ENCODE measurements at regions not wholly inside any gene's neighbourhood (a gene's known extent, or its start where the extent isn't known, plus 50 kb on each side); places are given as distances from the start of the nearest gene placed in this dataset.
"Not testable (repeated sequence)": the region's sequence is repeated elsewhere in the genome, so short reads cannot be mapped to it uniquely, and the experiment has no call there.

DNA sequence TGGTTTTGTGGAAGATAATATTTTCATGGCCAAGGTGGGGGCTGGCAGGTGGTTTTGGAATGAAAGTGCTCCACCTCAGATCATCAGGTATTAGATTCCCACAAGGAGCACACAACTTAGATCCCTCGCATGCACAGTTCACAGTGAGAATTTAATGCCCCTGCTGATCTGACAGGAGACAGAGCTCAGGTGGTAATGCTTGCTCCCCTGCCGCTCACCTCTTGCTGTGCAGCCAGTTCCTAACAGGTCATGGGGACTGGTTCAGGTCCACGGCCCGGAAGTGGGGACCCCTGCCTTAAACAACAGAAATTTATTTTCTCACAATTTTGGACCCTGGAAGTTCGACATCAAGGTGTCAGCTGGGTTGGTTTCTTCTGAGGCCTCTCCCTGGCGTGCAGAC, 668.7 kb upstream of the ZNF608 start:
- no peak for DNase-seq (ENCODE audit: low spot score)

DNA sequence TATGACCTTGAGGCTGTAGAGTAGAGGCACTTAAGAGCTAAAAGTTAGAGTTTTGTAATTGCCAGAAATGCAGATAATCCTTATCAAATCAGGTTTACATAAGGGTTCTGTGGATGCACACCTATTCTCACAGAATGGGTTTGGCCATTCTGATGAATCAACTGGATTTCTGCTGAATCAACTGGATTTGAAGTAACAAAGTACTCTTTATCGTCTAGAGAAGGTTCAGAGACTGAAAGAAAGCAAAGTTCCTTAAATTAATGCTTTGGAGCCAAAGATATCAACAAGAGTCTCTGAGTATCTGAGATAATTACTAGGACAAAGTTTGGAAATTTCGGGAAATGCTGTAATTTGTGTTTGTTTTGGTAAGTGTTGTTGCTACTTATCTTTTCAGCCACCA, 669.6 kb upstream of the ZNF608 start:
- no peak for DNase-seq (ENCODE audit: low spot score)

DNA sequence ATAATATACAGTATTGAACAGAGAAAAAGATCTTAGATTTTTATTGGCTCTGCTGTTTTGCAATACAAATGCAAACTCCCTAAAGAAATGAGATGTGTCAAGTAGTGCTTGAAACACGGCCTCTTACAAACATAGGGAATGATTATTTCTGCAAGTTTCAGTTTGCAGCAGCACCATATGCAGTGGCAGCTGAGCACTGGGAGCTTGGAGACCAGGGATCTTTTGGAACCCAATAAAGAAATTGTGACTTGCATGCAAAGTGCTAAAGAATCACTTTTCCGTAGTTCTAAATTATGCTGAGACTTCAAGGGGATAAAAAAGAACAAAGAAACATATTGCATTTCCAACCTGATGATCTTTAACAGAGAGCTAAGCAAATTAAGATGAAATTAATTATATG, 674.6 kb upstream of the ZNF608 start:
- DNase-seq (ENCODE audit: low spot score) = no peak

DNA sequence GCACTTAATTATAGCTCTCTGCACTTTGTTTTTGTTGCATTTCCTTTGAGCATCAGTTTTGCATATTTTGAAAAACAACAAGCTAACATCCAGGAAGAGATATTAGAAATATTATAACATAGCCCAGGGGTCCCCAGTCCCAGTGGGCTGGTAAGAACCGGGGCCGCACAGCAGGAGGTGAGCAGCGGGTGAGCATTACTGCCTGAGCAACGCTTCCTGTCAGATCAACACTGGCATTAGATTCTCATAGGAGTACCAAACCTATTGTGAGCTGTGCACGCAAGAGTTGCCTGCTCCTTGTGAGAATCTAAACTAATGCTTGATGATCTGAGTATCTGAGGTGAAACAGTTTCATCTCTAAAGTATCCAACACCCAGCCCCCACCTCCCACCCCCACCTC, 675.9 kb upstream of the ZNF608 start:
- no peak for DNase-seq (ENCODE audit: low spot score)

DNA sequence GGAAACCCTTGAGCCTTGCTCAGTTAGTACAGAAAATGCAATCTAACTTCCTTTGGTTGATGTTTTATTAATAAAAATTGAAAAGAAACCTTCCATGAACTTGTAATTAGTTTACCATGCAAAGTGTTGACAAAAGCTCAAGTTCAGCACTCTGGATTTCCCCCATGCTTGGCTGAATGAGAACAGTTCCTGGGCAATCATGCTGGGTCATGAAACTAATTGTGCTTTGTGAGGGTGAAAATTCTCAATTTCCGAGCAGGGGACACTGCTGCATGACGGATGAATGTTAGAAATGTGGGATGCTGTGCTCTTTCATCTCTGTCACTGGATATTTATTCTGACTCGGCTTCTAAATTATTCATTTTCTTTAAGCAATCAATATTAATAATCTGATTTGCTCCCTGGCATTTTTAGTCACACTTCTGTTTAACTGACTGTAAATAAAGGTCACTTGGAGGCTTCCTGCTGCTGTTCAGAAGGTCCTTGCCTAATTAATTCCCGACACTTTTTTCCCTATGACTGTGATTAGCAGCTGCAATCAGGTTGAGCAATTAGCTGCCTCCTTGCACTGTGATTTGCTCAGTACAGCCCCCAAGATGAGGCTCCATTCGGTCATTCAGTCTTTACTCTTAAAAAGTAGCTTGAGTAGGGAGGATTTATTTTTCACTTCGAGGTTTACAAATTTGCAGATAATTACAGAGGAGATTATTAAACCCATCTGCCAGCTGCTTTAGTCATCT, 678.1 kb upstream of the ZNF608 start:
- no peak for DNase-seq (ENCODE audit: low spot score)

DNA sequence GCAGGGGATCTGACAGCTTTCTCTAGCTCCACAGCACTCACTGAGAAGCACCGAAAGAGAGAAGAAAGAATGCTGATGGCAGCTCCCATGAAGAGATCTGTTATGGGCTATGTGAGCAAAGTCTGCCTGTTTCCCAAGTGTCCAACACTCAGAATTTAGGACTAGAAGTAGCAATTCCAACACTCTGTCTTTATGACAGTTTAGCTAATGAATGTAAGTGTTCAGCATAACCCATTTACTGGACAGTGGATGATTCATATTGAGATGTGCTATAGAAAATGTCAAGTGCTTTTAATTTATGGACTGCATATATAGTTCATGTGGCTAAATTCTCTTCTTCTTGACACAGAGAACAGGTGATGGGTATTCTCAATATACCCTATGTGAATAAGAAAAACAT, 683.1 kb upstream of the ZNF608 start:
- DNase-seq (ENCODE audit: low spot score) = no peak

GRCh38 chr5:125433457-125433856, 687.0 kb upstream of the ZNF608 start:
- no peak for DNase-seq (ENCODE audit: low spot score)

DNA sequence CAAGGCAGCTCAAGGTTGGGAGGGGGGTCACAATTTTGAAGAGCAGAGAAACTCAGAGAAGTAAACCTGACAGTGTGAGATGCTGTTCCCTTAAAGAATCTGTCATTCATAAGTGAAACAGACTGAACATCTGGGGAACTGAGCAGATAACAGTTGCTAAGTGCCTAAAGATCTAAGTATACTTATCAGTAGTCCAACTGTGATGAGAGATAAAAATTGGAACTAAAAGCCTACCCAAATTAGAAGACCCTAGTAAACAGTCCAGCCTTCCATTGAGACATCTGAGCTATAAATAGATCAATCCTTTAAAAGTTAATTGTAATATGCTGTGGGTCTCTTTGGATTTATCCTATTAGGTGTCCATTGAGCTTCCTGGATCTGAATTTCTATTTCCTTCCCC, 692.8 kb upstream of the ZNF608 start:
- DNase-seq (ENCODE audit: low spot score) = no peak

DNA sequence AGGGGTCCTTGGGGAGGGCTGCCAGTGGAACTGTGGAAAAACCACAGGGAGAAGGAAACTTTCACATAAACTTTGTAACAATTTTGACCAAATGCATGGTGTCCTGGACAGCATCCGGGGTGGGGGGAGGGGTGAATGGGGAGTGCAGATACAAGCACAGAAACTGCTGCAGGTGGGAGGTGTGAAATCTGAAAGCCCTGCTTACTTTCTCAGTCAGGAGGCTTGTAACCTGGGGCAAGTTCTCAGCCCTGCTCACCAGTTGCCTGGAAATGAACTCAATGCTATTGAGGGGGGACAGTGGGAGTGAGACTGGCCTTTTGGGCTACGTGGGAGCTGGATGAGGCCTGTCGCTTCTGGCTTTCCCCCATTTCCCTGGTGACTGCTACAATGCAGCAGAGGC, 694.5 kb upstream of the ZNF608 start:
- DNase-seq (ENCODE audit: low spot score) = no peak

DNA sequence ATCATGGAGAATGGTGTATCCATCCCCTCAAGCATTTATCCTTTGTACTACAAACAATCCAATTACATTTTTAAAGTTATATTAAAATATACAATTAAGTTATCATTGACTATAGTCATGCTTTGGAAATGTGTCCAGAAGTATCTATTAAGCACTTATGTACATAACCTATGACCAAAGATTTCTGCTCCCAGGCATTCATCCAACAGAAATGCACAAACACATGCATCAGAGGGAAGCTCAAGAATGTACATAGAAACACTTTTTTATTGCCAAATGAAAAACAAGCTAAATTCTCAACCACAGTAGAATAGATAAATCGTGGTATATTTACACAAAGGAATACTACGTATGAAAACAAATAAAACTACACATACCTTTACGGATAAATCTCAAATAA, 700.5 kb upstream of the ZNF608 start:
- DNase-seq (ENCODE audit: low spot score) = no peak

- no peak for DNase-seq (ENCODE audit: low spot score)
Observed at GRCh38 chr5:125450771-125451170, 704.3 kb upstream of the ZNF608 start.

DNA sequence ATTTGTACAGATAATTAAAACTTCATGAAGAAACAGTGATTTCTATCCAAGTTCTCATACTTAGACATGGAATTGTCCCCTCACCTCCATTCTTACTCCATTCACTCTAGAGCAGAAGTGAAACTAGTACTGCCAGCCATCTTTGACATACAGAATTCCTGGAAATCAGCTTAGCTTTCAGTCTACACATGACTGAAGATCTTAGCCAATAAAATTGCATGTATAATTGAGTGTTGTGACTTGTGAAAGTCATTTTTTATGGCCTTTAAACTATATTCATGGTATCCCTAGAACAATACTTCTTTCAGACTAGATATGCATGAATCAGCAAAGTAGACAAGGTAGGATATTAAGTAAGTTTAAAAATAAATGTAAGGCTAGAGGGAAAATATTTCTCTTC, 705.2 kb upstream of the ZNF608 start:
- no peak for DNase-seq (ENCODE audit: low spot score)

- no peak for DNase-seq (ENCODE audit: low spot score)
Observed at GRCh38 chr5:125452991-125453390, 706.6 kb upstream of the ZNF608 start.

DNA sequence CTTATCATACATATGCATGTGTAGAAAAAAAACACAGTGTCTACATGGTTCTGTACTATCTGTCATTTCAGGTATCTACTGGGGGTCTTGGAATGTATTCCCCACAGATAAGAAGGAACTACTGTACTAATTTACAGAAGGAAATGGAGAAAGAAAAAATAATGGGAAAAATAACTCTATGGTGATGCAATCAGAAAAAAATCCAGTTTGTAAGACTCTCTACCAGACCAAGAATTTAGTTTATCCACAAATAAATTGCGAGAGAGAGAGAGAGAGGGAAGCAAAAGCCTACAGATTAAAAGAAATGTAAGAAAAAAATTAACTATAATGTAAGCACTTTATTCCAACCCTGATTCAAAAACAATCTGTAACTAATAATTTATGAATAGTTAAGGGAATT, 708.6 kb upstream of the ZNF608 start:
- DNase-seq (ENCODE audit: low spot score) = peak; percentile 9

DNA sequence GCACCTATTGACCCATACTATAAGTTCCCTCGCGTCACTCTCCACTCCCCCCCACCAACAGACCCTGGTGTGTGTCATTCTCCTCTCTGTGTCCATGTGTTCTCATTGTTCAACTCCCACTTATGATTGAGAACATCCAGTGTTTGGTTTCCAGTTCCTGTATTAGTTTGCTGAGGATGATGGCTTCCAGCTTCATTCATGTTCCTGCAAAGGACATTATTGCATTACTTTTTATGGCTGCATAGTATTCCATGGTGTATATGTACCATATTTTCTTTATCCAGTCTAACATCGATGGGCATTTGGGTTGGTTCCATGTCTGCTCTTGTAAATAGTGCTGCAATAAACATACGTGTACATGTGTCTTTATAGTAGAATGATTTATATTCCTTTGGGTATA, 709.6 kb upstream of the ZNF608 start:
- DNase-seq (ENCODE audit: low spot score) = not testable (repeated sequence)

DNA sequence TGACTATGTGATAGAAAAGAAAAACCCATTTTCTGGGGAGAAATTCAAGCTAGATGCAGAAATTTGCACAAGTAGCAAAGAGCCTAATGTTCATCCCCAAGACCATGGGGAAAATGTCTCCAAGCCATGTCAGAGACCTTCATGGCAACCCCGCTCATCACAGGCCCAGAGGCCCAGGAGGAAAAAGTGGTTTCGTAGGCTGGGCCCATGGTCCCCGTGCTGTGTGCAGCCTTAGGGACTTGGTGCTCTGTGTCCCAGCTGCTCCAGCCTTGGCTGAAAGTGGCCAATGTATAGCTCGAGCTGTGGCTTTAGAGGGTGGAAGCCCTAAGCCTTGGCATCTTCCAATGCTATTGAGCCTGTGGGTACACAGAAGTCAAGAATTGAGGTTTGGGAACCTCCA, 711.2 kb upstream of the ZNF608 start:
- DNase-seq (ENCODE audit: low spot score) = no peak

- not testable (repeated sequence) for DNase-seq (ENCODE audit: low spot score)
Observed at GRCh38 chr5:125458949-125459348, 712.5 kb upstream of the ZNF608 start.

GRCh38 chr5:125461641-125462072, 715.2 kb upstream of the ZNF608 start:
- no peak for DNase-seq (ENCODE audit: low spot score)

DNA sequence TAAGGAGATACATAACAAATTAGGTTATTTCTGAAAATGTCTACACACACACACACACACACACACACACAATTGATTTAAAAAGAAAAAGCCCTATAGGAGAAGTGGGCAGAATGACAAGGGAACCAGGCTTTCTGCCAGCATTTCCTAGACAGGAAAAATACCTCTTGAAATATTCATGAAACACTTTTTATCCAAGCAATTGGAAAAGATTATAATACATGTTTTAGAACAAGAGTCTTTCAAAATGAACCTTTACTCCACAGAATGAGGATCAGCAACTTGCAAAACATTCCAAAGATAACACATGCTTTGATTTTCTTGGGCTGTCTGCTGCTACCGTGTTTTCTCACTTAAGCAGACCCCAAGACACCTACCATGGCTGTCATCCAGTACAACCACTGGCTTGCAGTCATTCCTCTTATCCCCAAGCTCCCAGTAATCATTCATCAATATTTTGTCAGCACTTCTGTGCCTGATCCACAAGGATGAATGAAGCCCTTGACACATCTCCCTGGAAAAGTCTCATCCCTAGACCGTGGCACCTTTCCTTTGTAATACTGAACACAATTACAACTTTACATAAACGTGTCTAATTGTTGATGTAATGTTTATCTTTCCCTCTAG, 717.1 kb upstream of the ZNF608 start:
- no peak for DNase-seq (ENCODE audit: low spot score)

GRCh38 chr5:125464847-125465432, 718.5 kb upstream of the ZNF608 start:
- DNase-seq (ENCODE audit: low spot score) = no peak

- DNase-seq (ENCODE audit: low spot score) = no peak
Observed at GRCh38 chr5:125465703-125466102, 719.3 kb upstream of the ZNF608 start.

DNA sequence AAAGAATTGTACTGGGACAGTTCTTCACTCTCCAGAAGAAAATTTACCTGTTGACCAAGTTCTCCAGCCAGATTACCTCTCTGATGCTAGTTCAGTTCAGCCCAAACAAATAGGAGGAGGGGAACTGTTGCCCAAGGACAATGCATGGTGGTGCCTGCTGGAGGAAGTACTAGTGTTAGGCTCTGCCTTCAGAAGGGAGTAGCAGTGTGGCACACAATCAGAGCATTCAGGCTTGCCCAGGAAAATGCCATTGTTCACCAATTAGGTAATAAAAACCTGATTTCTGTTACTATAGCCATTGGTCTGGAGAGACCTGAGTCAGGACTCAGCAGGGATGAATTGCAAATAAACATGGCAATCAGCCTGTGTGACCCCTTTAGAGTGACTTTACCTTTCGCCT, 720.8 kb upstream of the ZNF608 start:
- no peak for DNase-seq (ENCODE audit: low spot score)

DNA sequence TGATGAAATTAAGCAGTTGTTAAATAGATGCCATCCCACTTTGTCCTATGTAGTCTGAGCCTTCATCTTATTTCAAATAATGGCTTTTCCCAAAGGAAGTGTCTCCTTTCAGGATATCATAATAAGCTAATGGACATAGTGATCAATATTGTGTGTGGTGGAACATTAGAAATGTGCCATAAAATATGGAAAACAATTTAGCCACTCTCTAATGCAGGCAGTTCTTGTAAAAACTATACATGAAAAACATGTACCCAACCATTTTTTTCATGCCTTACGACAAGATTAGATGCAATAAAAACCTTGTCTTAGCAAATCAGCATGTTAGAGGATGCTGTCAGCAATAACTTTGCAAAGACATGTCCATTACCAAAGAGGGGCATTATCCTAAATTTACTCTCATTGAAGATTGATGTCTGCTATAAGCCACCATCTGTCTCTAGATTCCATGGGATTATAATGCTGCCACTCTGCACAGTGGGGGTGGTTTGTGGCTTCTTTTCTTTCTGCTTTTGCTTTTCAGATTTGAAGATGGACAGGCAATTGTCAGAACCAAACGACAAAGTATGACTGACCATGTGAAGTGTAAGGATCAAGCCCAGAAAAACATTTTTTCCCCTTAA, 724.0 kb upstream of the ZNF608 start:
- no peak for DNase-seq (ENCODE audit: low spot score)
